ENCODE measurements at regions not wholly inside any gene's neighbourhood (a gene's known extent, or its start where the extent isn't known, plus 50 kb on each side); places are given as distances from the start of the nearest gene placed in this dataset.
"Not testable (repeated sequence)": the region's sequence is repeated elsewhere in the genome, so short reads cannot be mapped to it uniquely, and the experiment has no call there.

- no peak for DNase-seq (ENCODE audit: low read depth)
These were observed 461.4 kb upstream of the NOX3 start for GRCh38 chr6:155916846-155917624.

DNA sequence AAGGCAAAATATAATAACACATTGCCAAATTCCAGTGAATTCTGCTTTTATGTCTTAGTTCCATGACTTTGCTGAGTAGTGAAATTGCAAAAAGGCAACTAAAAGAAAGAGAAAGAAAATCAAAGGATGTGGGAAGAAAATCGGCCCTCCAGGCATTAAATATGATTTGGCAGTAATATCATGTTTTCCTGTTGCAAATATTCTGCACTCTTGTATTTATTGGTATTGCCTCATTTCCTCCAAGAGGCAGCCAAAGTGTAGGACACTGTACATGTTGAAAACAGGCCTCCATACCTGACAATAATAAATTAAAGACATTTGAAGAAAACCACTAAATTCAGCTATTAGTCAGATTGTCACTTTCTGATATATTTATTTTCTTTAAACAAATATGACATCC lies 460.0 kb upstream of the NOX3 start:
- DNase-seq (ENCODE audit: low read depth), result no peak

- DNase-seq (ENCODE audit: low read depth), result no peak
These were observed 458.2 kb upstream of the NOX3 start for GRCh38 chr6:155913816-155914215.

DNA sequence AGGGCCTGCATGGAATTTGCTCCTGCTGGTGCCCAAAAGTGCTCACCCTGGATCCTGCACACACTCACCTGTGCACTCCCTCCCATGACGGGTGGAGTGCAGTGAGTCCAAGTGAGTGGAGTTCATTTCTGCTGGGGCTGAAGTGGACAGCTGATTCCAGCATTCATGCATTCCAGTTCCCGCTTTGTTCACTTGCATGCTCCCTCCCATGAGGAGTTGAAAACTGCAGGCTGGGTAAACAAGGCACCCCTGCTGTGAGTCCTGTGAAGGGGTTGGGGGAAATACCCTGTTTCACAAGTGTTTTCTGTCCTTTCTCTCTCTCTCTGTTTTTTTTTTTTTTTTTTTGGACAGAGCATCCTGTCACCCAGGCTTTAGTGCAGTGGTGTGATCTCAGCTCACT lies 454.1 kb upstream of the NOX3 start:
- DNase-seq (ENCODE audit: low read depth), result no peak

DNA sequence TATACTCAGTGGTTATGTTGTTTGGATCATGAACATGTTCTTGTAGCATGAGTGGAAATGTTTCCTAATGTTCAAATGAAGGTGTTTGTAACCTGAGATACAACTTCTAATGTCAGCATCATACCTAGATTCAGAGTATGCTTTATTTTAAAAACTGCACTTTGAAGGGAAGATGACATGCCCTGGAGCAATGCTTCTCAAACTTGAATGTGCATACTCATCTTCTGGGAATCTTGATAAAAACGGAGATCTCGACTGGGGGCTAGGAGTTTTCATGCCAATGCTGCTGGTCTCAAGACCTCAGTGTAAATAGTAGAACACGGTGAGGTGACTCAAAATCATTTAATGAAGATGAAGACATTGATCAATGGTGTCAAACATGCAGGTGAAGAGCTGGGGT lies 440.0 kb upstream of the NOX3 start:
- no peak for DNase-seq (ENCODE audit: low read depth)

GRCh38 chr6:155894758-155895157 lies 439.1 kb upstream of the NOX3 start:
- DNase-seq (ENCODE audit: low read depth), result no peak

- no peak for DNase-seq (ENCODE audit: low read depth)
These were observed 438.6 kb upstream of the NOX3 start for GRCh38 chr6:155894262-155894661.

DNA sequence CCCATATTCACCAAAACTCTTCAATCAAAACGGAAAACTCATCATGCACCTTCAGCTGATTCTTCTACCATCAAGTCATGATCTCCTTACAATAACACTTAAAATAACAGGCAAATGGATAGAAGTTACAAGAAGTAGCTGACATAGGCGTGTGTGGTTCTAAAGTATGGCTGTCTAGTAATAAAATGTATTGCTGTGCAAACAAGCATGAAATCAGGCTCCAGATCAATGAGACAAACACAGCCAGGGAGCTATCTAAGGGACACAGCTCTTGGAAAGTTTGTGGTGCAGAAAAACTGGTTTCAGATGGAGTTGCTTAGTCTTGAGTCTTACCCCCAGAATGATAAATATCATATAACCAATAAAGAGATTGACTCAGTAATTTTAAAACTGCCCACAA lies 434.8 kb upstream of the NOX3 start:
- DNase-seq (ENCODE audit: low read depth), result no peak

GRCh38 chr6:155889410-155889809 lies 433.8 kb upstream of the NOX3 start:
- DNase-seq (ENCODE audit: low read depth), result no peak

DNA sequence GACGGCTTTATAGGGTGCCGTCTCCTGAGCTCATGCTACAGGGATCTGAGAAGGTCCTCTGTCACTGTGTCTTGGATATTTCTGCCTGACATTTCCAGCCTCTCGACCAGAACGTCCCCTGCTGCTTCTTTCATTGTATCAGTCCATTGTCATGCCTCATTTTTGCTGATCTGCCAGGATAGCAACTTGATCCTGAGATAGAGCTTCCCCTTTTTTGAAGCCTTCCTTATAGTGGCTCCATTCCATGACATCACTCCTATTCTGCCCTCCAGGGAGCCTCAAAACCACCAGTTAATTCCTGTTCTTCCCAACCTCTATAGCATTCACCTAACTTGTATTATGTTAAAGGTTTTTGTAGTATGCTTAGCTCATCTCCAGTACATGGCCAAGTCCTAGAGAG lies 431.8 kb upstream of the NOX3 start:
- DNase-seq (ENCODE audit: low read depth), result no peak

DNA sequence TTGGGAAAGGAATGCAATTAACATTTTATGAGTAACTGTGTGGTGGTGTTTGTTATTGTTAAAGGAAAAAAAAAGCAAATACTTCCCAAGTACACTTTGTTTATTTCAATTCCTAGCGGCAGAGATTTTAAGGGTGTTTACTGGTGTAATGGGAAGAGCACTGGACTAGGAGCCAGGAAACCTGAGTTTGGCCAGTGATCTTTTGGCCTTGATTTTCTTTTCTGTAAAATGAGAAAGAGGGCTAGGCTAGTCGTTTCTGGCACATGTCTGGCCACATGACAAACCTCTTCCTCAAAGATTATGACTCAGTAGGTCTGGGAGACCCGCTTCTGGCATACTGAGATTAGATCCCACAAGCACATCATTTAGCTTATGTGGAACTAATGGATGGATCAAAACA lies 428.1 kb upstream of the NOX3 start:
- DNase-seq (ENCODE audit: low read depth), result no peak

DNA sequence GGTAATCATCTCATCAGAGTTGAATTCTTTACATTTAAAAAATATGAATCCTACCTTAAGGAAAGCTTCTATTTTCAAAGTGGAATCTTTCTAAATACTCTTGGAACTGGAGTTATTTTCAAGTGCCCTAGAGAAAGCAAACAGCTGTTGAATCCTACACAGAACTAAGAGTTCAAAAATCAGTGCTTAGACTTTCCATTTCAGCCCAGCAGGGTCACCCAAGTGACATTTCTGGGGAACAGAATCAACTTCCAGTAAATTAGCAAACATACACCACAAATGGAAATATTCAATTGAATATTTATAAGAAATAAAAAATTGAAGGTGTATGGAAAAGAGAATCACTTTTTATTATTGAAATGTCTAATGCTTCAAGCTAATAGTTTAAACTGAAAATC lies 427.7 kb upstream of the NOX3 start:
- no peak for DNase-seq (ENCODE audit: low read depth)

GRCh38 chr6:155882527-155883333 lies 427.1 kb upstream of the NOX3 start:
- DNase-seq (ENCODE audit: low read depth), result no peak

DNA sequence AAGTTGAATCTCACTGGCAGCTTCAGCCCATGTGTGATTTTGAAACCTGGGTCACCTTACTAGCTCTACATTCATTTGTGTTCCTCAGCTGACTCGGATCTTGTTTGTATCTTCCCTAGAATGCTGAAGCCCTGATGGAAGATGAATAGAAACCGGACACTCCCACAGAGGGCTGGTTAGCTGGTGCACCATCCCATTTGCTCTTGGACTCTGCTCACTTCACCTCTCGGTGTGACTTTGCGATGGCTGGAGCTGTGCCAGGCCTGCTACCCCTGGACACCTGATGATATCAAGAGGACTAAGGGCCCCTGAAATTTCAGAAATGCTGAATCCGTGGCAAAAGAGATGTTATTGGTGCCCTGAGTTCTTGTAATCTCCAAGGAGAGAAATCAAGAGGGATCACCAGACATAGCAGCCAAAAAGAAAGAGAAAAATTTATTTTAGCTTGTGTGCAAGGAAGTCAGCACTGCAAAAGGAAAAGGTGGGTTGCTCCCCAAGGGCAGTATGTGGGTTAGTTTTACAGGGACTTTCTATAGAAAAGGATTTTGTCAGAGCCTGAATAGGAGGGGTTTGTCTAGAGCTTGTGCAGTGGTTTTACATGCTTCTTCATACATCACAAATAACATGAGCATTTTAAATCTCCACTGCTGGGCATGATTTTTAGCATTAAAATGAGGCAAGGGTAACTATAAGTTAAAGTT lies 426.3 kb upstream of the NOX3 start:
- no peak for DNase-seq (ENCODE audit: low read depth)

DNA sequence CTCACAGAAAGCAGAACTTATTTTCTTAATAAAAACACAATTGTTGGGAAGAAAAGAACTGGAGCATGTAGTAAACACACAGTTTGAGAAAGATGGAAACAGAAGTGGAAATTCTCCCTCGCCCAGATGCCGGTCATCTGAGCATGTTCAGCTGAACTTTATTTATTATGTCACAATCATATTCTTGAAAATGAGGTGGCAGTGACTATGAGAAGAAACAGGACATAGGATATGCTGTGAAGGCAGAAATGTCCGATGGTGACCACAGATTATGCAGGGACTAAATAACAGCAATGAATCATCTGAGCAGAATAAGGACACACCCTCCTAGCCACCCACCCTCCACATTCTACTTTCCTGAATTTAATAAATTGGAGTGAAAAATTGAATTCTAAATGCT lies 425.3 kb upstream of the NOX3 start:
- DNase-seq (ENCODE audit: low read depth), result no peak

DNA sequence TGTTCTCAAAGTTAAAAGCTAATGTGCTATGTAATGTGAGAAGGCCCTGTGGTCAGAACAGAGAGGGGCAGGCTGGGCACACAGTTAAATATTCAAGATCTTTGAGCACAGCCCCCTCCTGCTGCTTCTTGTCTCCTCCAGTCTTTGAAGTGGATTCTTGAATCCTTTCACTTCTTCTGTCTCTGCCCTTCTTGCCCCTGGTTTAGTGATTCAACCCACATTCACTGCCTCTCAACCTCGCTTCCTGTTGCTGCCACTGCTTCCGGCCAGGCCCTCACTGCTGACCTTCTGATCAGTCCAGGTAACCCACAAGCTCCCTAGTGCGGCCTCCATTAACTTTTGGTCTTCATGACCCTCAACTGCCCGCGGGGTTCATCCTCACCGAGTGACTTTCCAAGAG lies 417.3 kb upstream of the NOX3 start:
- DNase-seq (ENCODE audit: low read depth), result no peak

DNA sequence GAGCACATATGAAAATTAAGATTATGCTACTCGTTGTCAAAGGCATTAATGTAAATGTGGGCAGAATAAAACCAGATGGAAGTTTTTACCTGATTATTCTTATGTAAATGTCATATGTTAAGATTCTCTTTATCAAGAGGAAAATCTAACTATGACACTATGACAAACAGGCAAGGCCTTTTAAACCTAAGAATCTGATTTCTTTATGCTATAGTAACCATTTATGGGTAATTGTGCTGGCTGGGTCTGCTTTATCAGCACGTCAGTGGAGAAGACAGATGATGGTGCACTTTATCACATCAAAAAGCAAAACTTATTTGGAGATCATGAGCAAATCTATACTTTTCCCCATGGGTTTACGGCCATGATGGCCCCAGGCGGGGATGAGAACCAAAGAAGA lies 412.0 kb upstream of the NOX3 start:
- no peak for DNase-seq (ENCODE audit: low read depth)

GRCh38 chr6:155866676-155867390 lies 411.2 kb upstream of the NOX3 start:
- DNase-seq (ENCODE audit: low read depth), result not testable (repeated sequence)

DNA sequence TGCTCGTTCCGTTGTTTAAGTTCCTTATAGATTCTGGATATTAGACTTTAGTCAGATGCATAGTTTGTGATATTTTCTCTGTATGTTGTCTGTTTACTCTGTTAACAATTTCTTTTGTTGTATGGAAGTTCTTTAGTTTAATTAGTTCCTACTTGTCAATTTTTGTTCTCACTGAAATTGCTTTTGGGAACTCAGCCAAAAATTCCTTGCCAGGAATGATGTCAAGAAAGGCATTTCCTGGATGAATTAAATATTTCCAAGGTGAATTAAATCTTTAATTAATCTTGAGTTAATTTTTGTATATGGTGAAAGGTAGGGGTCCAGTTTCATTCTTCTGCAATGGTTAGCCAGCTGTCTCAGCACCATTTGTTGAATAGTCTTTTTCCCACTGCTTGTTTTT lies 406.2 kb upstream of the NOX3 start:
- DNase-seq (ENCODE audit: low read depth), result no peak

- DNase-seq (ENCODE audit: low read depth), result not testable (repeated sequence)
These were observed 403.3 kb upstream of the NOX3 start for GRCh38 chr6:155858906-155859305.

DNA sequence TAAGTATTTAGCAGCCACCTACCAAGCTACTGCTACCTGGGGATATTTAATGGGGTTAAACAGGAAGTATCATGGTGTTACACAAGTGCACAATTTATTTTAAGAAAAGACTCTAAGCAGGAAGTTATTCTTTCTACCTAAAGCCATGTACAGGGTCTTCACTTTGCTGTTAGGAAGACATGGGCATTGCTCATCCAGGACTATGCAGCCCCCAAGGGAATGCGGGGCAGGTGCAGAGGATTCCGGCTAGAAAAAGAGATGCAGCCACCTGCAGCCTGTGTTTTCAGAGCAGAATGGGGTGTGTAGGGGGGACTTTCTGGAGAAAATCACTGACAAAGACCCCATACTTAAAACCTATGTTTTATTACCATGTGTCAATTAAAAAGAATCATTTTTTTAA lies 399.1 kb upstream of the NOX3 start:
- DNase-seq (ENCODE audit: low read depth), result no peak

DNA sequence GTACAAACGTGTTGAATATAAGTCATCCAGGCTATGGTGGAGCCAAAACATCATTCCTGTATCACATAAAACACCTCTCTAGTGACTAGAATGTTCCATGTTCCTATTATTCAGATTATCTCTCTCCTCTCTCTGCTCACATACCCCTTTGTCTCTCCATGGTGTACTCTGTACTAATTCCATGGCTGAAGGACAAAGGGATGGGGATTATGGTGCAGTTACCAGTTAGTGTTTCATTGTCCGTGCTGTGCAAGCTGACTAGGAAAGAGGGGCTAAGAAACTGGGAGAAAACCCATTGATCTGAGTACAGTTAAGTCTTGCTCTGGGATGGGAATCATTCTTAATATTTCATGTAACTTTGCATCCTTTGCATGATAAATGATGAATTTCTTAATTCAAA lies 397.4 kb upstream of the NOX3 start:
- no peak for DNase-seq (ENCODE audit: low read depth)

Data from non-pigmented ciliary epithelial cell (primary cell).